WTC11 (cell line): ENCODE measurements at regions not wholly inside any gene's neighbourhood (a gene's known extent, or its start where the extent isn't known, plus 50 kb on each side); places are given as distances from the start of the nearest gene placed in this dataset.

Experiments
- ATAC-seq: fragments of 200-7000 bp; cut with Tn5 transposase; 2 replicates; pipeline ENCODE4 v1.10.0; 2021; ENCODE audit warnings: mild to moderate bottlenecking, moderate library complexity
- CTCF ChIA-PET: fragments of 300-600 bp; sonication (Branson Sonifier 250); formaldehyde crosslinking; loops from one replicate; lab custom pipeline; 2021; ENCODE audit warnings: antibody characterized with exemption; lab: Charles Lee
- POLR2A ChIA-PET: fragments of 350-600 bp; sonication (Branson Sonifier 250); formaldehyde crosslinking; loops from one replicate; lab custom pipeline; 2021; ENCODE audit warnings: antibody characterized with exemption; lab: Charles Lee
- DNase-seq: peaks from one replicate; pipeline ENCODE4 v3.0.0; 2021; ENCODE audit warnings: low spot score
- H3K27ac Mint-ChIP-seq: 2 replicates; pipeline ENCODE4 v1.8.0; 2021; ENCODE audit warnings: mixed read lengths
- H3K27me3 Mint-ChIP-seq: 2 replicates; pipeline ENCODE4 v1.8.0; 2021; ENCODE audit warnings: low read depth, mild to moderate bottlenecking, moderate library complexity, mixed read lengths
- H3K36me3 Mint-ChIP-seq: 2 replicates; pipeline ENCODE4 v1.8.0; 2021; ENCODE audit warnings: mixed read lengths
- H3K4me1 Mint-ChIP-seq: 2 replicates; pipeline ENCODE4 v1.8.0; 2022; ENCODE audit warnings: mixed read lengths
- H3K4me3 Mint-ChIP-seq: 2 replicates; pipeline ENCODE4 v1.8.0; 2021; ENCODE audit warnings: mild to moderate bottlenecking, moderate library complexity, mixed read lengths
- H3K9me3 Mint-ChIP-seq: 2 replicates; pipeline ENCODE4 v1.8.0; 2021; ENCODE audit warnings: mixed read lengths
- AR ChIP-seq: fragments of 250-450 bp; sonication (Bioruptor Pico); IDR thresholded peaks from 2 replicates; pipeline ENCODE4 v1.9.0; 2021; ENCODE audit warnings: mild to moderate bottlenecking
- E2F4 ChIP-seq: sonication (generic); formaldehyde crosslinking; IDR thresholded peaks from 2 replicates; pipeline ENCODE4 v1.8.1; 2022; ENCODE audit warnings: low read depth, mild to moderate bottlenecking, moderate library complexity, missing genetic modification reagents, borderline replicate concordance
- EMX1 ChIP-seq: fragments of 250-450 bp; sonication (Bioruptor Pico); IDR thresholded peaks from 2 replicates; pipeline ENCODE4 v1.8.0; 2021; ENCODE audit warnings: mild to moderate bottlenecking
- ETV6 ChIP-seq: sonication (generic); formaldehyde crosslinking; IDR thresholded peaks from 2 replicates; pipeline ENCODE4 v1.8.1; 2022; ENCODE audit warnings: mild to moderate bottlenecking, missing genetic modification reagents
- FOXJ3 ChIP-seq: sonication (generic); formaldehyde crosslinking; IDR thresholded peaks from 2 replicates; pipeline ENCODE4 v1.9.0; 2021; ENCODE audit warnings: missing genetic modification reagents, mild to moderate bottlenecking, borderline replicate concordance
- MXD4 ChIP-seq: fragments of 250-450 bp; sonication (Bioruptor Pico); IDR thresholded peaks from 2 replicates; pipeline ENCODE4 v1.8.0; 2021; ENCODE audit warnings: mild to moderate bottlenecking, moderate library complexity, borderline replicate concordance
- NFYB ChIP-seq: sonication (generic); formaldehyde crosslinking; conservative IDR thresholded peaks from 2 replicates; pipeline ENCODE4 v1.8.0; 2022; ENCODE audit warnings: low read depth, missing genetic modification reagents
- NR2C2 ChIP-seq: sonication (generic); formaldehyde crosslinking; IDR thresholded peaks from 2 replicates; pipeline ENCODE4 v1.8.0; 2022; ENCODE audit warnings: mild to moderate bottlenecking, missing genetic modification reagents
- NR3C1 ChIP-seq: sonication (generic); formaldehyde crosslinking; conservative IDR thresholded peaks from 2 replicates; pipeline ENCODE4 v1.8.1; 2023; ENCODE audit warnings: low read depth, mild to moderate bottlenecking, missing genetic modification reagents
- PRRX2 ChIP-seq: fragments of 250-450 bp; sonication (Bioruptor Pico); IDR thresholded peaks from 2 replicates; pipeline ENCODE4 v1.8.0; 2021; ENCODE audit warnings: mild to moderate bottlenecking
- RELA ChIP-seq: sonication (generic); formaldehyde crosslinking; IDR thresholded peaks from 2 replicates; pipeline ENCODE4 v1.8.1; 2022; ENCODE audit warnings: missing genetic modification reagents, mild to moderate bottlenecking, borderline replicate concordance
- SMAD3 ChIP-seq: sonication (generic); formaldehyde crosslinking; IDR thresholded peaks from 2 replicates; pipeline ENCODE4 v1.8.0; 2022; ENCODE audit warnings: missing genetic modification reagents, mild to moderate bottlenecking, borderline replicate concordance
- SOX15 ChIP-seq: fragments of 250-450 bp; sonication (Bioruptor Pico); IDR thresholded peaks from 2 replicates; pipeline ENCODE4 v1.9.0; 2021; ENCODE audit warnings: mild to moderate bottlenecking
- SP1 ChIP-seq: sonication (generic); formaldehyde crosslinking; conservative IDR thresholded peaks from 2 replicates; pipeline ENCODE4 v1.8.1; 2022; ENCODE audit warnings: missing genetic modification reagents
- TCF7 ChIP-seq: sonication (generic); formaldehyde crosslinking; IDR thresholded peaks from 2 replicates; pipeline ENCODE4 v1.8.0; 2022; ENCODE audit warnings: mild to moderate bottlenecking, low read depth, missing genetic modification reagents, moderate library complexity
- TEAD4 ChIP-seq: sonication (generic); formaldehyde crosslinking; IDR thresholded peaks from 2 replicates; pipeline ENCODE4 v1.8.0; 2022; ENCODE audit warnings: mild to moderate bottlenecking, missing genetic modification reagents
- ZMAT4 ChIP-seq: fragments of 250-450 bp; sonication (Bioruptor Pico); IDR thresholded peaks from 2 replicates; pipeline ENCODE4 v1.9.0; 2021; ENCODE audit warnings: mild to moderate bottlenecking
- ZNF219 ChIP-seq: sonication (generic); formaldehyde crosslinking; IDR thresholded peaks from 2 replicates; pipeline ENCODE4 v1.8.0; 2023; ENCODE audit warnings: missing genetic modification reagents, mild to moderate bottlenecking, borderline replicate concordance
- TF ChIP-seq, protein P1 (sequence below): sonication (generic); formaldehyde crosslinking; conservative IDR thresholded peaks from 2 replicates; pipeline ENCODE4 v1.8.1; 2022; ENCODE audit warnings: mild to moderate bottlenecking, missing genetic modification reagents
- TF ChIP-seq, protein P2 (sequence below): sonication (generic); formaldehyde crosslinking; IDR thresholded peaks from 2 replicates; pipeline ENCODE4 v1.8.0; 2022; ENCODE audit warnings: missing genetic modification reagents
- TF ChIP-seq, protein P3 (sequence below): sonication (generic); formaldehyde crosslinking; conservative IDR thresholded peaks from 2 replicates; pipeline ENCODE4 v1.8.1; 2023; ENCODE audit warnings: mild to moderate bottlenecking, low read depth, missing genetic modification reagents, moderate library complexity
- TF ChIP-seq, protein P4 (sequence below): sonication (generic); formaldehyde crosslinking; IDR thresholded peaks from 2 replicates; pipeline ENCODE4 v1.8.1; 2023; ENCODE audit warnings: mild to moderate bottlenecking, missing genetic modification reagents, moderate library complexity
- TF ChIP-seq, protein P5 (sequence below): sonication (generic); formaldehyde crosslinking; IDR thresholded peaks from 2 replicates; pipeline ENCODE4 v1.8.1; 2022; ENCODE audit warnings: low read depth, missing genetic modification reagents, borderline replicate concordance
- TF ChIP-seq, protein P6 (sequence below): fragments of 250-450 bp; sonication (Bioruptor Pico); IDR thresholded peaks from 2 replicates; pipeline ENCODE4 v1.9.0; 2021; ENCODE audit warnings: moderate library complexity, mild to moderate bottlenecking, inconsistent platforms, borderline replicate concordance

- no peak for TF ChIP-seq E2F4
- no peak for TF ChIP-seq AR (CRISPR knock-in tag)
- TF ChIP-seq ZMAT4 (CRISPR knock-in tag) = no peak
- no peak for TF ChIP-seq FOXJ3 (CRISPR knock-in tag)
- no peak for TF ChIP-seq NR3C1
- TF ChIP-seq PRRX2 (CRISPR knock-in tag) = no peak
- no peak for TF ChIP-seq SP1 (CRISPR knock-in tag)
- TF ChIP-seq, protein P1, sequence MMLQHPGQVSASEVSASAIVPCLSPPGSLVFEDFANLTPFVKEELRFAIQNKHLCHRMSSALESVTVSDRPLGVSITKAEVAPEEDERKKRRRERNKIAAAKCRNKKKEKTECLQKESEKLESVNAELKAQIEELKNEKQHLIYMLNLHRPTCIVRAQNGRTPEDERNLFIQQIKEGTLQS (CRISPR knock-in tag) = no peak
- no peak for TF ChIP-seq NR2C2 (CRISPR knock-in tag)
- no peak for TF ChIP-seq MXD4 (CRISPR knock-in tag)
- no peak for TF ChIP-seq RELA (CRISPR knock-in tag)
- TF ChIP-seq, protein P2, sequence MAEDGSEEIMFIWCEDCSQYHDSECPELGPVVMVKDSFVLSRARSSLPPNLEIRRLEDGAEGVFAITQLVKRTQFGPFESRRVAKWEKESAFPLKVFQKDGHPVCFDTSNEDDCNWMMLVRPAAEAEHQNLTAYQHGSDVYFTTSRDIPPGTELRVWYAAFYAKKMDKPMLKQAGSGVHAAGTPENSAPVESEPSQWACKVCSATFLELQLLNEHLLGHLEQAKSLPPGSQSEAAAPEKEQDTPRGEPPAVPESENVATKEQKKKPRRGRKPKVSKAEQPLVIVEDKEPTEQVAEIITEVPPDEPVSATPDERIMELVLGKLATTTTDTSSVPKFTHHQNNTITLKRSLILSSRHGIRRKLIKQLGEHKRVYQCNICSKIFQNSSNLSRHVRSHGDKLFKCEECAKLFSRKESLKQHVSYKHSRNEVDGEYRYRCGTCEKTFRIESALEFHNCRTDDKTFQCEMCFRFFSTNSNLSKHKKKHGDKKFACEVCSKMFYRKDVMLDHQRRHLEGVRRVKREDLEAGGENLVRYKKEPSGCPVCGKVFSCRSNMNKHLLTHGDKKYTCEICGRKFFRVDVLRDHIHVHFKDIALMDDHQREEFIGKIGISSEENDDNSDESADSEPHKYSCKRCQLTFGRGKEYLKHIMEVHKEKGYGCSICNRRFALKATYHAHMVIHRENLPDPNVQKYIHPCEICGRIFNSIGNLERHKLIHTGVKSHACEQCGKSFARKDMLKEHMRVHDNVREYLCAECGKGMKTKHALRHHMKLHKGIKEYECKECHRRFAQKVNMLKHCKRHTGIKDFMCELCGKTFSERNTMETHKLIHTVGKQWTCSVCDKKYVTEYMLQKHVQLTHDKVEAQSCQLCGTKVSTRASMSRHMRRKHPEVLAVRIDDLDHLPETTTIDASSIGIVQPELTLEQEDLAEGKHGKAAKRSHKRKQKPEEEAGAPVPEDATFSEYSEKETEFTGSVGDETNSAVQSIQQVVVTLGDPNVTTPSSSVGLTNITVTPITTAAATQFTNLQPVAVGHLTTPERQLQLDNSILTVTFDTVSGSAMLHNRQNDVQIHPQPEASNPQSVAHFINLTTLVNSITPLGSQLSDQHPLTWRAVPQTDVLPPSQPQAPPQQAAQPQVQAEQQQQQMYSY (CRISPR knock-in tag) = no peak
Observed at GRCh38 chr2:18433872-18434271, 126.6 kb downstream of the RDH14 start (continued).

DNA sequence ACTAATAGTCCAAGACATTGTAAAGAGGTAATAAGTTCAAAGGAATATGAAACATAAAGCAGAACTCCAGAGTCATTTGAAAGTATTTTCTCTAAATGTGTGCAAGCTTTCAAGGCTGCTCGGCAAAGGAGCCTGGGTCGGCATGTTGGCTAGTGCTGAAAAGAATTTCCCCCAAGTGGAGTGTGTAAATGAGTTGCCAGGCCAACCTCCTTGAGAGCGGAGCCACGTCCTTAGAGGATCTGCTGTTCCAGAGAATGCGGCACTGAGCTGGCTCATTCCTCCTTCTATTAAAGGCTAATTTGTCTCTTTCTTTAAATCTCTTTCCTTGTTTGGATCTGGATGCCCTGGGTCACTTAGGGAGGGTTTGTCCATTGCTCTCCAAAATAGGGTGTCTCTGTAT, 127.5 kb downstream of the RDH14 start:
- Mint-ChIP-seq H3K27ac (no peak overlapping the region), H3K36me3 (no peaks in the 10 kb centered on the region), H3K4me3 (no peak overlapping the region), H3K4me1 (no peaks in the 10 kb centered on the region), H3K9me3 (no peaks in the 10 kb centered on the region; the same call in 1 of the 2 replicates), H3K27me3 (no peaks in the 10 kb centered on the region)
- TF ChIP-seq ETV6 (CRISPR knock-in tag) (no peak), NR2C2 (CRISPR knock-in tag) (no peak), NFYB (CRISPR knock-in tag) (no peak), SOX15 (CRISPR knock-in tag) (no peak), SMAD3 (CRISPR knock-in tag) (no peak), ZNF219 (CRISPR knock-in tag) (no peak), TEAD4 (CRISPR knock-in tag) (no peak), TCF7 (CRISPR knock-in tag) (no peak), EMX1 (CRISPR knock-in tag) (no peak)
- TF ChIP-seq, protein P3, sequence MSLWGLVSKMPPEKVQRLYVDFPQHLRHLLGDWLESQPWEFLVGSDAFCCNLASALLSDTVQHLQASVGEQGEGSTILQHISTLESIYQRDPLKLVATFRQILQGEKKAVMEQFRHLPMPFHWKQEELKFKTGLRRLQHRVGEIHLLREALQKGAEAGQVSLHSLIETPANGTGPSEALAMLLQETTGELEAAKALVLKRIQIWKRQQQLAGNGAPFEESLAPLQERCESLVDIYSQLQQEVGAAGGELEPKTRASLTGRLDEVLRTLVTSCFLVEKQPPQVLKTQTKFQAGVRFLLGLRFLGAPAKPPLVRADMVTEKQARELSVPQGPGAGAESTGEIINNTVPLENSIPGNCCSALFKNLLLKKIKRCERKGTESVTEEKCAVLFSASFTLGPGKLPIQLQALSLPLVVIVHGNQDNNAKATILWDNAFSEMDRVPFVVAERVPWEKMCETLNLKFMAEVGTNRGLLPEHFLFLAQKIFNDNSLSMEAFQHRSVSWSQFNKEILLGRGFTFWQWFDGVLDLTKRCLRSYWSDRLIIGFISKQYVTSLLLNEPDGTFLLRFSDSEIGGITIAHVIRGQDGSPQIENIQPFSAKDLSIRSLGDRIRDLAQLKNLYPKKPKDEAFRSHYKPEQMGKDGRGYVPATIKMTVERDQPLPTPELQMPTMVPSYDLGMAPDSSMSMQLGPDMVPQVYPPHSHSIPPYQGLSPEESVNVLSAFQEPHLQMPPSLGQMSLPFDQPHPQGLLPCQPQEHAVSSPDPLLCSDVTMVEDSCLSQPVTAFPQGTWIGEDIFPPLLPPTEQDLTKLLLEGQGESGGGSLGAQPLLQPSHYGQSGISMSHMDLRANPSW (CRISPR knock-in tag) = no peak
- TF ChIP-seq, protein P4, sequence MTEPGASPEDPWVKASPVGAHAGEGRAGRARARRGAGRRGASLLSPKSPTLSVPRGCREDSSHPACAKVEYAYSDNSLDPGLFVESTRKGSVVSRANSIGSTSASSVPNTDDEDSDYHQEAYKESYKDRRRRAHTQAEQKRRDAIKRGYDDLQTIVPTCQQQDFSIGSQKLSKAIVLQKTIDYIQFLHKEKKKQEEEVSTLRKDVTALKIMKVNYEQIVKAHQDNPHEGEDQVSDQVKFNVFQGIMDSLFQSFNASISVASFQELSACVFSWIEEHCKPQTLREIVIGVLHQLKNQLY (CRISPR knock-in tag) = no peak
- TF ChIP-seq, protein P5, sequence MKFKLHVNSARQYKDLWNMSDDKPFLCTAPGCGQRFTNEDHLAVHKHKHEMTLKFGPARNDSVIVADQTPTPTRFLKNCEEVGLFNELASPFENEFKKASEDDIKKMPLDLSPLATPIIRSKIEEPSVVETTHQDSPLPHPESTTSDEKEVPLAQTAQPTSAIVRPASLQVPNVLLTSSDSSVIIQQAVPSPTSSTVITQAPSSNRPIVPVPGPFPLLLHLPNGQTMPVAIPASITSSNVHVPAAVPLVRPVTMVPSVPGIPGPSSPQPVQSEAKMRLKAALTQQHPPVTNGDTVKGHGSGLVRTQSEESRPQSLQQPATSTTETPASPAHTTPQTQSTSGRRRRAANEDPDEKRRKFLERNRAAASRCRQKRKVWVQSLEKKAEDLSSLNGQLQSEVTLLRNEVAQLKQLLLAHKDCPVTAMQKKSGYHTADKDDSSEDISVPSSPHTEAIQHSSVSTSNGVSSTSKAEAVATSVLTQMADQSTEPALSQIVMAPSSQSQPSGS = no peak
- TF ChIP-seq, protein P6, sequence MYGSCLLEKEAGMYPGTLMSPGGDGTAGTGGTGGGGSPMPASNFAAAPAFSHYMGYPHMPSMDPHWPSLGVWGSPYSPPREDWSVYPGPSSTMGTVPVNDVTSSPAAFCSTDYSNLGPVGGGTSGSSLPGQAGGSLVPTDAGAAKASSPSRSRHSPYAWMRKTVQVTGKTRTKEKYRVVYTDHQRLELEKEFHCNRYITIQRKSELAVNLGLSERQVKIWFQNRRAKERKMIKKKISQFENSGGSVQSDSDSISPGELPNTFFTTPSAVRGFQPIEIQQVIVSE (CRISPR knock-in tag) = no peak
- ATAC-seq = peak; percentile 90
- ChIA-PET POLR2A (no interaction called here), CTCF (interaction anchor here (1.2 kb wide), 1 partner anchor 46 kb away, joined by 8 read pairs; no protein-coding TSS in a partner anchor)
- peak; percentile 24 for DNase-seq
